ENCODE measurements at regions not wholly inside any gene's neighbourhood (a gene's known extent, or its start where the extent isn't known, plus 50 kb on each side); places are given as distances from the start of the nearest gene placed in this dataset.

DNA sequence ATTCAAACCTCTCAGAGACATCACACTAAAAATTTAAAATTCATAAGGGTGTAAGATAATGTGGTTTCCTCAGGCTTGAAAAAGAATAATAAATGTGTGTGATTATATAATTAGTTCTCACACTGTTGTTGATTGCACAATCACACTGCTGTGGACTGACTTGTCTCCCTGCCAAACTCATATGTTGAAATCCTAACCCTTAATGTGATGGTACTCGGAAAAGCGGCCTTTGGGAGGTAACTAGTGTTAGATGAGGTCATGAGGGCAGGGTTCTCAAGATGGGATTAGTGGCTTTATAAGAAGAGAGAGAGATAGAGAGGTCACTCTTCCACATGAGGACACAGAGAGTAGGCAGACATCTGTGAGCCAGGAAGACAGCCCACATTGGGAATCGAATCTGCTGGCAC is 128.5 kb upstream of the COL1A2 start:
- no peak for DNase-seq (ENCODE audit: low read depth in 1 of 2, low spot score in 1 of 2)

GRCh38 chr7:94270772-94271171 is 123.9 kb upstream of the COL1A2 start:
- no peak for DNase-seq (ENCODE audit: low read depth in 1 of 2, low spot score in 1 of 2)

GRCh38 chr7:94272821-94273583 is 121.7 kb upstream of the COL1A2 start:
- no peak for DNase-seq (ENCODE audit: low read depth in 1 of 2, low spot score in 1 of 2)

DNA sequence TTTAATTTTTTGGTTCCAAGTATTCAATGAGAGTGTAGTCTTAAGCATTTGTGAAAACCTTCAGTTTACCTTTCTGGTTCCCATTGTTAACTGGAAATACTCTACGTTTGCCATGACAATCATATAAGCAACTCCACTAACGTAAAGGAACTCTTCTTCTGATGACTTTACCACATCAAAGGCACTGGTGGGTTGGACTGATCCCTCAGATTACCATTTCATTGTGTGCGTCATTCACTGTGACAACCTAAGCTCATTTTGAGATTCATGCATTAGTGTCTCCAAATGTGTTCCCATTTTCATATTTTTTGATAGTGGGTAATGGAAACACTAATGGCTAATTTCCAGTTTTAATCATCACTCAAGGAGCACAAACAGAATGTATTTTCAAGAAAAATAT is 119.9 kb upstream of the COL1A2 start:
- no peak for DNase-seq (ENCODE audit: low read depth in 1 of 2, low spot score in 1 of 2)

DNA sequence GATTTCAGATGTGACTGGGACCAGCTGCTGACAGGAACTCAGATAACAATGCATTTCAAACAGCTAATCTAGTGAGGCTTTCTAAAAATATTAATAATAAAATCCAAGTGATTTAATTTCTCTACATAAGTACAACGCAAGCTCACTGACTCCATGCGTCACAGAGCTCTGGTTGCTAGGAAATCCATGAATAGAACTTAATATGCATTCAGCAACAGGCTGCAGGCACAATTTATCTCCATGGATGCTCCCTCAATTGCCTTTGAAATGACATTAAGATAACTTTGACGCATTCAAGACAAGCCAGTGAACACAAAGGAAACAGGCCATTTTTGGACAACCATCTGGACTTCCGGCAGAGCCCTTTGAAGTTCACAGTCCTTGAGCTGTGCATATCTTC is 118.7 kb upstream of the COL1A2 start:
- no peak for DNase-seq (ENCODE audit: low read depth in 1 of 2, low spot score in 1 of 2)

GRCh38 chr7:94276795-94277194 is 117.9 kb upstream of the COL1A2 start:
- no peak for DNase-seq (ENCODE audit: low read depth in 1 of 2, low spot score in 1 of 2)

DNA sequence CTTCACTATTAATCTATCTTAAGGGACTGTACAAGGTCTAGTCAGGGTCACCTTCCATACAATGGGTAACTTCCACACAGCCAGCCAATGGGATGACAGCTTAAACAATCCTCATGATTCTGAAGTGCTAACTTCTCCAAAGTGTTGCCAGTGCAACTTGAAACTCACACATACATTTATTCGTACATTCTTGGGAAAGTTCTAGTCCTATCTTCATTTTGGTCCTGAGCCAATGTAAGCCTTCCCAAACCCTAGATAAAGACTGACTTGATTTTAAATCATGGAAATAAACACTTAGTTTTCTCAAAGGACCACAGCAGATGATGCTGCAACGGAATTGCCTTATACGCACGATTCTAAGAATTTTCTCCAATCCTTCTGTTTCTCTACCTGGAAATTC is 117.5 kb upstream of the COL1A2 start:
- no peak for DNase-seq (ENCODE audit: low read depth in 1 of 2, low spot score in 1 of 2)

DNA sequence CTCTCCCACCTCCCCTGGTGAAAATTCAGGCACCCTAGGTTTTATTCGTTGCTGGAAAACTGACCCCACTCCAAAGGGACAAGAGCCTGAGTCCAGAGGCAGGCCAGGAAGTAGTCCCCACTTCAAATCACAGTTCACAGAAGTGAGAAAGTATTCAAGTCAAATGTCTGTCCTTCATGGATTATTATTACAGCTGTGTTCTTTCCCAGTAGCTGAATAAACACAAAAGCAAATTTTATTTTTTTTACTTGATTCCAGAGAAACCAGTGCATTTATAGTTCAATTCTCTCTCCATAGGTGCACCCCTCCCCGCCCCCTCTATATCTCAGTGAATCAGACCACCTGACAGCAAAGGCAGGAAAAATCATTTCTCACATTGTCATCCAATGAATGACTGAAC is 113.8 kb upstream of the COL1A2 start:
- DNase-seq (ENCODE audit: low read depth in 1 of 2, low spot score in 1 of 2), result no peak

GRCh38 chr7:94284104-94284503 is 110.6 kb upstream of the COL1A2 start:
- no peak for DNase-seq (ENCODE audit: low read depth in 1 of 2, low spot score in 1 of 2)

- DNase-seq (ENCODE audit: low read depth in 1 of 2, low spot score in 1 of 2), result no peak
Measured at GRCh38 chr7:94286111-94286510, 108.6 kb upstream of the COL1A2 start.

GRCh38 chr7:94288096-94288495 is 106.6 kb upstream of the COL1A2 start:
- no peak for DNase-seq (ENCODE audit: low read depth in 1 of 2, low spot score in 1 of 2)

- no peak for DNase-seq (ENCODE audit: low read depth in 1 of 2, low spot score in 1 of 2)
Measured at GRCh38 chr7:94289071-94289470, 105.6 kb upstream of the COL1A2 start.

GRCh38 chr7:94294471-94295131 is 100.1 kb upstream of the COL1A2 start:
- no peak for DNase-seq (ENCODE audit: low read depth in 1 of 2, low spot score in 1 of 2)

DNA sequence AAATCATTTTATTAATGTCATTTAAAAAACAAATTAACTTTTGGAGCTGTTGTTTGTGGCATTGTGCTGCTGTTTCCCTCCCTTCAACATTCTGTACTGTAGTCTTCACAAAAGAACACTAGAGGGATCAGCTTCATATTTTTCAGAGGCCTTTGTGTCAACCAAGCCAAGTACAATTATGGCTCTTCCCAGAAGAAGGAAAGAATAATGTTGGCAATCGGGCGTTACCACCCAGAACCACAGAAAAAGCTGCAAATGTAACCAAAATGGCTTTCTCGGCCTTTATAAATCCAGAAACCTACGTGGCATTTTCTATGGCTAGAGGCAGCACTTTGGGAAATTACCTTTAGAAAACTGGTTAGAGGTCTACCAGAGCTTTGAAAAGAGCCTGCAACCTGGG is 98.8 kb upstream of the COL1A2 start:
- no peak for DNase-seq (ENCODE audit: low read depth in 1 of 2, low spot score in 1 of 2)

GRCh38 chr7:94296881-94297280 is 97.8 kb upstream of the COL1A2 start:
- no peak for DNase-seq (ENCODE audit: low read depth in 1 of 2, low spot score in 1 of 2)

DNA sequence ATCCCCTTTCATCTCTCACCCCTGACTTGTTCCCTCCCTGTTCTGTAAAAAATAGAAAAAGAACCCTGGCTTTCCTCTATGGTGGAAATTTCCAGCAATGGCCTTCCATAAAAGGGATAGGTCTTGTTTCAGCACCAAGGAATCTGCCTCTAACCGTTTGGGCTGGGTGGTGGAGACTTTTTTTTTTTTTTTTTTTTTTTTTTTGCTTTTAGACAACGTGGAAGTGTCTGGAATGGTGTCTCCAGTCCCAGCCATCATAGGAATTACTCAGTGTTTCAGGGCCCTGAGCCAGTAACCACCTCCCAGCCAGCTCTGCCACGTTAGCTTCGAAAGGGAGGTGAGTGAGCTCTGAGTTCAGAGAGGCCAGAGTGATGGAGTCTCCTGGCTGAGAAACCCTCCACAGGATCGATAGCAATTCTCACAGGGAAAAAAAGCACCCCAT is 97.3 kb upstream of the COL1A2 start:
- DNase-seq (ENCODE audit: low read depth in 1 of 2, low spot score in 1 of 2), result no peak

DNA sequence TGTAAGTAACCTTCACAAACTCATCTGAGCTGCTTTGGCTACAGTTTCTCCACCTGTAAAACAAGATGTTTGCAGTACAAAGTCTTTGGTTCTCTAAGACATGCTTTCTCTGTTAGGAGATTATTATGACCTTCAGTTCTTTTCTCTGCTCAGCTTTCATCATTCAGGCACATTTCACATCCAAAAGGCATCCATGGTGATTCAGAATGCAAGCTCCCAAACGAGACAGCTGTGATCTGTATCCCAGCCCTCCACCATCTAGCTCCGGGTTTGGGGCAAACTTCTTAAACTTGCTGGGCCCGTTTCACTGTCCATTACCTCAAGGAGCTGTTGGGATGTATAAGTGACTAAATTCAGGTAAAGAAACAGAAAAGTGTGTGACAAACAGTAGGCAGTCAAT is 95.8 kb upstream of the COL1A2 start:
- DNase-seq (ENCODE audit: low read depth in 1 of 2, low spot score in 1 of 2), result no peak

DNA sequence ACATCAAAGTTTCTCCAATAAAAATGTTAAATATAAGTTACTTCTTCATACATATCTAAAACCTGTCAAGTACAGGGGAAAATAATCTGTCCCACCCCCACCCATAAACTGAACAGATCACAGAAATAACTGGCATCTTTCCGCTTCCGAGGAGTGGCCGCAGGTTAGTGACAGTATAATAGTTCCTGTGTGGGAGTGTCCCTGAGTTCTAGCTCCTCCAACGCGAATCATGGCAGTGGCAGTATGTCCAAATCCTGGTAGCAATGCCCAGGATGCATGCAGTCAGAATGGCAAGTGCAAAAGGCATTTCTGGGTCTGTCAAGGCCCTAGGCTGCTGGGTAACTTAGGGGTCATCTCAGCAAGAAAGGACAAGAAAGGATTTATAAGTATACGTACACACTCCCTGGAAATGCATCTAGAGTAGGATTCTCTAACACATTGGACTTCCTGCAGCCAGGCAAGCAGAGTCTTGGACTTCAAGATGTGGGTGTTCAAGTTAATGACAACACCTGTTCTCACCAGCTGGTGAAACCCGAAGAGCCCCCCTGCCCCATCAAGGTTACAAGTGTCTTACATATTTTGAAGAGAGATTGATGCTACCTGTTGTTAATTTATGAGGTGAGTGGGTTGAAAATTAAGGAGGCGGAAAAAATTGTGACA is 94.4 kb upstream of the COL1A2 start:
- DNase-seq (ENCODE audit: low read depth in 1 of 2, low spot score in 1 of 2), result no peak

- DNase-seq (ENCODE audit: low read depth in 1 of 2, low spot score in 1 of 2), result no peak
Measured at GRCh38 chr7:94301024-94301586, 93.6 kb upstream of the COL1A2 start.

DNA sequence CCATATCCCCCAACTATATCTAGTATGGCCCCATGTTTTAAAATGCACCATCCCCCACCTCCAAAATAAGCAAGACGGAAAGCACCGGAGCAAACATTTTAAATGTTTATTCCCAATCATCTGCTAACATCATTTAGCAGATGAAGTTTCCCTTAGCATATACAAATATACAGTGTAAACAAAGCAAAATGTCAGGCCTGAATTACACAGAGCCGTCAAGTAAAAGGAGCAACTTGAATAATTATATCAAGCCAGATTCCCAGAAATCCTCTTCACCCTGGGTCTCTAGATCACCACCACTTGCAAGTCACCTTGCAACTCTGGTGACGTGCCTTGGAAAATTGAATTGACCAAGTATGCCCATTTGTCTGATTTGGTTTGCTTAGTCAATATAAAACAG is 91.6 kb upstream of the COL1A2 start:
- DNase-seq (ENCODE audit: low read depth in 1 of 2, low spot score in 1 of 2), result no peak

- DNase-seq (ENCODE audit: low read depth in 1 of 2, low spot score in 1 of 2), result no peak
Measured at GRCh38 chr7:94303695-94304094, 91.0 kb upstream of the COL1A2 start.

DNA sequence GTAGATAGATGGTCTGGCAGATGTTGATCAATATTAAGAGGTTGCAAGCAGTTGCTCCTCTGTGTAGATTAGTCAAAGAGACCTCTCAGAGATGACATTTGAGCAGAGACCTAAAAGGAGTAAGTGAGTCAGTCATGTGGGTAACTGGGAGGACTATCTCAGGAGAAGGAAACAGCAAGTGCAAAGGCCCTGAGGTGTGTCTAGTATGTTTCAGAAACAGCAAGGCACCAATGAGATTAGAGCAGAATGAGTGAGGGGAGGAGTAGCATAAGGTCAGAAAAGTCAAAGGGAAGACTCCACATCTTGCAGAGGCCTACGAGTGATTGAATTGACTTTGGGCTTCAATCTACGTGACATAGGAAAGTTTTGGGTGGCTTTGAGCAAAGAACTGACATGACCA is 89.8 kb upstream of the COL1A2 start:
- no peak for DNase-seq (ENCODE audit: low read depth in 1 of 2, low spot score in 1 of 2)
